ENCODE measurements at regions not wholly inside any gene's neighbourhood (a gene's known extent, or its start where the extent isn't known, plus 50 kb on each side); places are given as distances from the start of the nearest gene placed in this dataset.

DNA sequence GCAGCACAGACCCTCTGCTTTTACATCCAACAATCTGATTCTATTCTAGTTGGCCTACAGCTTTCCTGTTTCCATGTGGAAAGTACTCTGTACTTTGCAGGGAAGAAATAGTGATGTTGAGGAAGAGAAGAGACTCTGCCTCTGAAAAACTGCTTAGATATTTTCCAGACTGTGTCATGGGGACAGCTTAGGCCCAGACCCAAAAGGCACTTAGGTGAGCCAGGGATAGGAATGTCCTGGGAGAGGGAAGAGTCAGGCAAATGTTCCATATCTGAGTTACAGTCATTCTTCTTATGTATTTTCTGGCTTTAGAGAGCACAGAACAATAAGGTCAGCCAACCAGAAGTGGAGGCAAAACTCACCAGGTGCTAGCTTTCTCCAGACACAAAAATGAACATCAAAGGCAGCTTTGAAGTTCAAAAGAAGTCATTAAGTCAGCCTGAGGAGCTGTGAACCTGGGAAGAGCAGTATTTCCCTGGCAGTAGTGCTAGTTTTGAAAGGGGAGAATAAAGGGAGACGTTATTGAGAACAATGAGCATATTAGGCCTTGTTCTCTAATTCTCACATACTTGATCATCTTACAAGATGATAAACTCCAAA is 199.7 kb upstream of the LMNTD1 start:
- Histone ChIP-seq H3K9ac (ENCODE audit: extremely low read depth, insufficient read length, low read length) (no peak overlapping the region), H2AK5ac (ENCODE audit: insufficient read length, low read length) (no peak overlapping the region)

More for the DNA sequence above, 199.7 kb upstream of the LMNTD1 start:
- H3K9me3 ChIP-seq (ENCODE audit: control insufficient read depth, low read depth, low read length), result no peaks in the 10 kb centered on the region
- H3K18ac ChIP-seq (ENCODE audit: insufficient read length, low read depth, low read length), result no peak overlapping the region
- no peak overlapping the region for H3K4me2 ChIP-seq (ENCODE audit: insufficient read depth, insufficient read length, low read length)
- no peak overlapping the region for H2BK15ac ChIP-seq (ENCODE audit: low read depth, low read length)
- TF ChIP-seq, protein P1, sequence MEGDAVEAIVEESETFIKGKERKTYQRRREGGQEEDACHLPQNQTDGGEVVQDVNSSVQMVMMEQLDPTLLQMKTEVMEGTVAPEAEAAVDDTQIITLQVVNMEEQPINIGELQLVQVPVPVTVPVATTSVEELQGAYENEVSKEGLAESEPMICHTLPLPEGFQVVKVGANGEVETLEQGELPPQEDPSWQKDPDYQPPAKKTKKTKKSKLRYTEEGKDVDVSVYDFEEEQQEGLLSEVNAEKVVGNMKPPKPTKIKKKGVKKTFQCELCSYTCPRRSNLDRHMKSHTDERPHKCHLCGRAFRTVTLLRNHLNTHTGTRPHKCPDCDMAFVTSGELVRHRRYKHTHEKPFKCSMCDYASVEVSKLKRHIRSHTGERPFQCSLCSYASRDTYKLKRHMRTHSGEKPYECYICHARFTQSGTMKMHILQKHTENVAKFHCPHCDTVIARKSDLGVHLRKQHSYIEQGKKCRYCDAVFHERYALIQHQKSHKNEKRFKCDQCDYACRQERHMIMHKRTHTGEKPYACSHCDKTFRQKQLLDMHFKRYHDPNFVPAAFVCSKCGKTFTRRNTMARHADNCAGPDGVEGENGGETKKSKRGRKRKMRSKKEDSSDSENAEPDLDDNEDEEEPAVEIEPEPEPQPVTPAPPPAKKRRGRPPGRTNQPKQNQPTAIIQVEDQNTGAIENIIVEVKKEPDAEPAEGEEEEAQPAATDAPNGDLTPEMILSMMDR (conservative IDR thresholded peaks at IDR 0.05), result no peak
- no peak overlapping the region for H3K14ac ChIP-seq (ENCODE audit: insufficient read depth, low read length)
- H3K9me3 Mint-ChIP-seq, result no peaks in the 10 kb centered on the region
- H2BK12ac ChIP-seq (ENCODE audit: insufficient read length, low read depth, low read length), result no peak overlapping the region
- H4K91ac ChIP-seq (ENCODE audit: insufficient read length, low read depth, low read length), result no peak overlapping the region
- no peak overlapping the region for H2BK120ac ChIP-seq (ENCODE audit: low read depth, low read length, poor library complexity, severe bottlenecking)
- H3K4me3 Mint-ChIP-seq, result no peak overlapping the region
- H4K20me1 ChIP-seq (ENCODE audit: control insufficient read depth, insufficient read depth, insufficient read length), result no peaks in the 10 kb centered on the region
- H2BK5ac ChIP-seq (ENCODE audit: insufficient read length, low read length), result no peak overlapping the region
- DNase-seq, result no peak
- WGBS (ENCODE audit: extremely low coverage, insufficient read length, low lambda C conversion rate), result no CpG with 5 or more reads among the region's 1 CpG
- H3K4me1 ChIP-seq (ENCODE audit: insufficient read depth, low read length), result no peaks in the 10 kb centered on the region
- no peaks in the 10 kb centered on the region for H3K27me3 ChIP-seq (ENCODE audit: insufficient read depth, low read length)
- H3K79me1 ChIP-seq (ENCODE audit: insufficient read depth, low read depth, low read length, poor library complexity, severe bottlenecking), result no peaks in the 10 kb centered on the region
- no peak overlapping the region for H2AFZ ChIP-seq (ENCODE audit: low read length)
- no peak overlapping the region for H3K27ac Mint-ChIP-seq
- H2BK20ac ChIP-seq (ENCODE audit: low read depth, low read length, poor library complexity, severe bottlenecking), result no peak overlapping the region
- peaks cover 8% of the 10 kb centered on the region in 2 experiments for H3K4me1 Mint-ChIP-seq
- no peak overlapping the region for H3K27ac ChIP-seq (ENCODE audit: insufficient read length, low read depth, low read length)
- H3K79me2 ChIP-seq (ENCODE audit: insufficient read depth, low read length), result no peaks in the 10 kb centered on the region
- no peak overlapping the region for H3K23ac ChIP-seq (ENCODE audit: insufficient read length, low read depth, low read length)
- no peak overlapping the region for H4K5ac ChIP-seq (ENCODE audit: insufficient read length, low read depth, low read length)
- H4K8ac ChIP-seq (replicated peaks; ENCODE audit: insufficient read length, low read depth, low read length), result no peak overlapping the region
- H3K4ac ChIP-seq (ENCODE audit: low read depth, low read length), result no peak overlapping the region
- H3K56ac ChIP-seq (ENCODE audit: insufficient read length, low read depth, low read length), result no peak overlapping the region
- no peaks in the 10 kb centered on the region for H3K27me3 Mint-ChIP-seq (ENCODE audit: low read depth)
- no peaks in the 10 kb centered on the region for H3K36me3 Mint-ChIP-seq (ENCODE audit: insufficient read depth in 1 of 3, low read depth in 3 of 3)
- no peaks in the 10 kb centered on the region for H3K23me2 ChIP-seq (ENCODE audit: insufficient read length, low read depth, low read length, poor library complexity, severe bottlenecking)
- H3T11ph ChIP-seq (ENCODE audit: low read length), result no peak overlapping the region
